ENCODE measurements at regions not wholly inside any gene's neighbourhood (a gene's known extent, or its start where the extent isn't known, plus 50 kb on each side); places are given as distances from the start of the nearest gene placed in this dataset.

DNA sequence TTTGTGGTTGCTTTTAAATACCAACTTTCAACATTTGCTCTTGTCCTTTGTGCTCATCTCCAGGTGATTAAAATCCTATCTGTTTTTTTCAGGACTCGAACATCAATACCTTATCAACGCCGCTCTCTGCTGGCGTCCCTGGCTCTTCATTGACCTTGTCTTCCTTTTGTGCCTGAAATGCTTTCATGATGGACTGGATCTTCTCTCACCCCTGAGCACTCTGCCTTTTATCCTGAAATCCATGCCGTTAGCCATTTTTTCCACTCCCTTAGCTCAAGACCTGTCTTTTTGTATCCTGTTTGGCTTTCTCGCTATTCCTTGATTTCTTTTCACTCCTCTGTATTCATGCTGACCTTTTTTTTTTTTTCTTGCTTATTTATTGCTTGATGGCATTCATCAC is 549.5 kb upstream of the CPEB2 start:
- ATAC-seq (ENCODE audit: low FRiP score) (no peak), DNase-seq (ENCODE audit: low spot score) (no peak)
- TF ChIP-seq, protein P1, sequence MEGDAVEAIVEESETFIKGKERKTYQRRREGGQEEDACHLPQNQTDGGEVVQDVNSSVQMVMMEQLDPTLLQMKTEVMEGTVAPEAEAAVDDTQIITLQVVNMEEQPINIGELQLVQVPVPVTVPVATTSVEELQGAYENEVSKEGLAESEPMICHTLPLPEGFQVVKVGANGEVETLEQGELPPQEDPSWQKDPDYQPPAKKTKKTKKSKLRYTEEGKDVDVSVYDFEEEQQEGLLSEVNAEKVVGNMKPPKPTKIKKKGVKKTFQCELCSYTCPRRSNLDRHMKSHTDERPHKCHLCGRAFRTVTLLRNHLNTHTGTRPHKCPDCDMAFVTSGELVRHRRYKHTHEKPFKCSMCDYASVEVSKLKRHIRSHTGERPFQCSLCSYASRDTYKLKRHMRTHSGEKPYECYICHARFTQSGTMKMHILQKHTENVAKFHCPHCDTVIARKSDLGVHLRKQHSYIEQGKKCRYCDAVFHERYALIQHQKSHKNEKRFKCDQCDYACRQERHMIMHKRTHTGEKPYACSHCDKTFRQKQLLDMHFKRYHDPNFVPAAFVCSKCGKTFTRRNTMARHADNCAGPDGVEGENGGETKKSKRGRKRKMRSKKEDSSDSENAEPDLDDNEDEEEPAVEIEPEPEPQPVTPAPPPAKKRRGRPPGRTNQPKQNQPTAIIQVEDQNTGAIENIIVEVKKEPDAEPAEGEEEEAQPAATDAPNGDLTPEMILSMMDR (IDR thresholded peaks at IDR 0.05) = no peak

DNA sequence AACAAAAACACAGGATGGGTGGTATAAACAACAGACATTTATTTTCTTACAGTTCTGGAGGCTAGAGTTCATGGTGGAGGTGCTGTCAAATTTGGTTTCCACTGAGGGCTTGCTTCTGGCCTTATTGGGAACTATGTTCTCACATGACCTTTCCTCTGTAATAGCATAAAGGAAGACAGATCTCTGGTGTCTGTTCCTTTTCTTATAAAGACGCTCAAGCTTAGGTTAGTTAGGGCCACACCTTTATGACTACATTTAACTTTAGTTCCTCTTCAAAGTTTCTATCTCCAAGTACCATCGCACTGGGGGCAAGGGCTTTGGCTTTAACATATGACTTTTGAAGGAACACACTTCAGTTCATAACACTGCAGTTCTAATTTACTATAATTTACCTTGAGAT is 543.8 kb upstream of the CPEB2 start:
- ATAC-seq (ENCODE audit: low FRiP score) (no peak), DNase-seq (ENCODE audit: low spot score) (no peak)
- TF ChIP-seq, protein P1 (IDR thresholded peaks at IDR 0.05) = no peak

DNA sequence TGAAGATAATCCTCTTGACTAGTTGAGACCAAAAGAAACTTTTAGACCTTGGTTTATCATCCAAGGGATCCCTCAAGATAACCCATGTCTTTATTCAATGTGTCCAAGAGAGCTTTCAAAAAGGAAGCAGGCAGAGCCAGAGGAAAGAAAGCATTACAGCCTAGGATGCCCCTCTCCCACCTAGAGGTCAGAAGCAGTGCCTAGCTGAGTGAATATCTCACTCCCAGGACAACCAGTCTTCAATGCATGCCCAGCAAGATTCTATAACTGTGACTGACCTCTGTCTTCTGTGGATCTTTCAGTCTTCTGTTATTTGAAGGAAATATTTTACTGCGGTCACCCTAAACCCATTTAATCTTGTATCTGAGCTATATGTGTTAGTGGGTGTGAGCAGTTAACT is 537.2 kb upstream of the CPEB2 start:
- TF ChIP-seq, protein P1 (IDR thresholded peaks at IDR 0.05) = no peak
- no peak for DNase-seq (ENCODE audit: low spot score)
- no peak for ATAC-seq (ENCODE audit: low FRiP score)

DNA sequence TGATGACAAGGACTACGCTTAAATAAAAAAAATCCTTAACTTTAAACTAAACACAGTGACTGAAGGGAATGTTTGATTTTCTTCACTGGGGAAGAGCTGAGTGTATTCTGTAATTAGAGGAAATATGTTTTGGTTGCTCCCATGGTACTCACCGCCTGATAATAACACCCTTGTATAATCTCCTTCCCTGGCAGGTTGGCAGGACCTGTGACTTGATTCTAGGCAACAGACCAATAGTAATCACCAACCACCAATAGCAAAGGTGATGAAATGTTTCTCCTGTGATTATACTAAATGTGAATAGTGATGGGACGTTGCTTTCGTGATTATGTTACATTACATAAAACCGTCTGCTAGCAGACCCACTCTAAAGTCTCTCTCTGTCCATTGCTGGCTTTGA is 536.8 kb upstream of the CPEB2 start:
- TF ChIP-seq, protein P1 (IDR thresholded peaks at IDR 0.05) = no peak
- ATAC-seq (ENCODE audit: low FRiP score) (no peak), DNase-seq (ENCODE audit: low spot score) (no peak)

DNA sequence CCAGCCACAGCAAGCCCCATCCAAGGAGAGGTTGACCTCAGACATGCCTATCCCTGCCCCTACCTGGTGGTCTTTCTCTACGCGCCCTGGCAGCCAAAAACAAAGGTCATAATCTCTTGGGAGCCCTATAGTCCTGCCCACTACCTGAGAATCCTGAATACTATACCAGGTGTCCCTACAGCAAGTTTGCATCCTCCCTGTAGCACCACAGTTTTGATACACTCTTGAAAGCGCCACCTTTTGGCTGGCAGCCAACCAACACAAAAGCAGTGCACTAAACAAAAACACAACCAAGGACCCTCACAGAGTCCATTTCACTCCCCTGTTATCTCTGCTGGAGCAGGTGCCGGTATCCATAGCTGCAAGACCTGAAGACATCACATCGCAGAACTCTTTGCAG is 523.8 kb upstream of the CPEB2 start:
- TF ChIP-seq, protein P1 (IDR thresholded peaks at IDR 0.05) = no peak
- DNase-seq (ENCODE audit: low spot score) (no peak), ATAC-seq (ENCODE audit: low FRiP score) (no peak)

DNA sequence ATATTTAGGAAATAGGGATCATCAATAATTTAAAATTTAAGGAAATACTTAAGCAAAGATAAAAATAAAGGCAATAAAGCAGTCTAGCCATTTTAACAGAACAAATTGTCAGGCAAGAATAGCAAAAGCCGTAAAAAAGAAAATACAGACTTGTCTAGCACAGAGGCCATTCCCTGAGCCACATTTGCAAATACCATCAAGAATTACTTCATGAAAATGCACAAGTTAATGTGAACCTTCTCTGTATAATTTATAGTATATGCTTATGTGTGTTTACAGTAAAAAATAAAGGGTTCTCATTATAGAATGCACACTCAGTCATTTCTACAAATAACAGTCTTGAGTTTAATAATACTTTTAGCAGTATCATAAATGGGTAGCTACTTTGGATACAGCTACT is 505.9 kb upstream of the CPEB2 start:
- TF ChIP-seq, protein P1 (IDR thresholded peaks at IDR 0.05) = no peak
- DNase-seq (ENCODE audit: low spot score) (no peak), ATAC-seq (ENCODE audit: low FRiP score) (no peak)

DNA sequence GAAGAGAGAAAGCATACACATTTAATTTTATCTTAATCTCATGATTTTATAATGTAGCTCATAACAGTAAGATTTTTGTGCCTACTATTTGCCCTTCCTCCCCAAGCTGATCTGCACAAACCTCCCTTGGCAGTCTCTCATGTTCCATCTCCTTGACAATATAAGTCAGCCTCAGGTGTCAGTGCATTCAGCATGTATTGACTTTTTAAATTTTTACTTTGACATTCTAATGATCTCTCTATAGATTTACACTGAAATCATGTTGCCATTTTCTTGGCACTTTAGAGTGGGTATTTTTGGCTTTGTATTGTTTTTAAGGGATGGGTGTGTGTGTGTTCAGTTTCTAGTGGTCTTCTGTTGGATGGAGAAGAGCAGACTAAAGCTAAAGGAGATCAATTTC is 505.3 kb upstream of the CPEB2 start:
- TF ChIP-seq, protein P1 (IDR thresholded peaks at IDR 0.05) = no peak
- no peak for DNase-seq (ENCODE audit: low spot score)
- ATAC-seq (ENCODE audit: low FRiP score) = no peak
